A549 (cell line): ENCODE measurements at regions not wholly inside any gene's neighbourhood (a gene's known extent, or its start where the extent isn't known, plus 50 kb on each side); places are given as distances from the start of the nearest gene placed in this dataset.

Experiments
- ATAC-seq, 2 experiments: fragments of 200-7000 bp in 1 of 2; fragments of >200 bp in 1 of 2; cut with Nextera tagmentation in 1 of 2; cut with Tn5 transposase in 1 of 2; 3 replicates each; pipeline versions ENCODE4 v1.8.0 to v1.9.1; 2018 to 2020; ENCODE audit warnings: mild to moderate bottlenecking in 1 of 2, moderate library complexity in 1 of 2
- CTCF ChIA-PET: fragments of 300-600 bp; sonication (Branson Sonifier 250); formaldehyde crosslinking; extraction: SDS; loops from one replicate; lab custom pipeline; 2021; ENCODE audit warnings: antibody characterized with exemption, inconsistent platforms; lab: Yijun Ruan, JAX
- POLR2A ChIA-PET: fragments of 350-600 bp; formaldehyde crosslinking; extraction: SDS; loops from one replicate; lab custom pipeline; 2021; ENCODE audit warnings: antibody characterized with exemption, inconsistent platforms; lab: Yijun Ruan, JAX
- DNase-seq, 2 experiments: peaks; one replicate each; pipeline versions ENCODE4 v3.0.0 to v3.0.0-alpha.2; 2011 to 2016; ENCODE audit warnings: low read depth in 1 of 2, low spot score in 1 of 2
- FAIRE-seq: peaks from 2 replicates; lab custom pipeline; 2011; peaks lifted over from hg19 to GRCh38; lab: Jason Lieb, UNC
- H3K27ac ChIP-seq, 2 experiments: fragments of >200 bp; sonication (Bioruptor Twin); formaldehyde crosslinking; 3 replicates each; pipeline ENCODE4 v1.5.1; 2016 to 2017
- H3K4me1 ChIP-seq: fragments of >200 bp; sonication (Bioruptor Twin); formaldehyde crosslinking; 3 replicates; pipeline ENCODE4 v1.6.1; 2016
- H3K4me2 ChIP-seq: fragments of >200 bp; sonication (Bioruptor Twin); formaldehyde crosslinking; 3 replicates; pipeline ENCODE4 v1.6.1; 2016
- H3K4me3 ChIP-seq: fragments of >200 bp; sonication (Bioruptor Twin); formaldehyde crosslinking; 3 replicates; pipeline ENCODE4 v1.5.1; 2016
- H3K9me3 ChIP-seq: fragments of >200 bp; sonication (Bioruptor Twin); formaldehyde crosslinking; 3 replicates; pipeline ENCODE4 v1.6.1; 2016
- BCL3 ChIP-seq: fragments of >200 bp; sonication (Bioruptor Twin); formaldehyde crosslinking; IDR thresholded peaks from 3 replicates; pipeline ENCODE4 v1.6.1; 2016
- BHLHE40 ChIP-seq: IDR thresholded peaks from 2 replicates; pipeline ENCODE4 v1.6.1; 2012; ENCODE audit warnings: low read depth, low read length, inconsistent platforms
- E2F6 ChIP-seq: IDR thresholded peaks from 2 replicates; pipeline ENCODE4 v1.6.1; 2012; ENCODE audit warnings: low read depth, borderline replicate concordance
- EHF ChIP-seq: fragments of 250-450 bp; sonication (Bioruptor Pico); IDR thresholded peaks from 2 replicates; pipeline ENCODE4 v1.5.0; 2020; ENCODE audit warnings: mild to moderate bottlenecking
- EHMT2 ChIP-seq: fragments of 200-600 bp; sonication (generic); IDR thresholded peaks from 2 replicates; pipeline ENCODE4 v1.6.1; 2016; ENCODE audit warnings: antibody characterized with exemption, low read depth, mild to moderate bottlenecking, moderate library complexity
- ELK1 ChIP-seq: fragments of 150-350 bp; IDR thresholded peaks from 2 replicates; pipeline ENCODE4 v1.6.1; 2014; ENCODE audit warnings: low read depth, mild to moderate bottlenecking, low read length
- EP300 ChIP-seq, 2 experiments: fragments of >200 bp; sonication (Bioruptor Twin); formaldehyde crosslinking; IDR thresholded peaks; 2 replicates in 1 of 2; 3 replicates in 1 of 2; pipeline ENCODE4 v1.6.1; 2016 to 2017
- FOSL2 ChIP-seq, 2 experiments: fragments of 450-650 bp in 1 of 2; fragments of >200 bp in 1 of 2; sonication (Bioruptor Twin) in 1 of 2; formaldehyde crosslinking; IDR thresholded peaks; 2 replicates each; pipeline versions ENCODE4 v1.5.0 to v1.6.1; 2016 to 2020; ENCODE audit warnings: mild to moderate bottlenecking in 1 of 2, moderate library complexity in 1 of 2
- FOXS1 ChIP-seq: fragments of 250-450 bp; sonication (Bioruptor Pico); IDR thresholded peaks from 2 replicates; pipeline ENCODE4 v1.5.0; 2020; ENCODE audit warnings: mild to moderate bottlenecking, moderate library complexity
- GATA3 ChIP-seq: IDR thresholded peaks from 2 replicates; pipeline ENCODE4 v1.6.1; 2012; ENCODE audit warnings: borderline replicate concordance
- HOXB13 ChIP-seq: fragments of 250-450 bp; sonication (Bioruptor Pico); IDR thresholded peaks from 2 replicates; pipeline ENCODE4 v1.5.0; 2020; ENCODE audit warnings: low read depth, mild to moderate bottlenecking, moderate library complexity
- JUN ChIP-seq, 2 experiments: fragments of >200 bp; sonication (Bioruptor Twin); formaldehyde crosslinking; IDR thresholded peaks; 2 replicates in 1 of 2; 3 replicates in 1 of 2; pipeline ENCODE4 v1.6.1; 2016 to 2017
- KDM1A ChIP-seq: fragments of 200-600 bp; sonication (generic); IDR thresholded peaks from 2 replicates; pipeline ENCODE4 v1.6.1; 2016; ENCODE audit warnings: low read depth, mild to moderate bottlenecking
- NR3C1 ChIP-seq: fragments of >200 bp; sonication (Bioruptor Twin); formaldehyde crosslinking; IDR thresholded peaks from 3 replicates; pipeline ENCODE4 v1.6.1; 2017
- PBX3 ChIP-seq: IDR thresholded peaks from 2 replicates; pipeline ENCODE4 v1.6.1; 2012
- POLR2AphosphoS2 ChIP-seq: conservative IDR thresholded peaks from 2 replicates; pipeline ENCODE4 v1.6.1; 2012; ENCODE audit warnings: low read length, improper control_type of control experiment, inconsistent platforms
- RAD21 ChIP-seq, 2 experiments: fragments of >200 bp in 1 of 2; sonication (Bioruptor Twin) in 1 of 2; formaldehyde crosslinking in 1 of 2; IDR thresholded peaks in 1 of 2; conservative IDR thresholded peaks in 1 of 2; 2 replicates in 1 of 2; 3 replicates in 1 of 2; pipeline ENCODE4 v1.6.1; 2012 to 2018; ENCODE audit warnings: inconsistent platforms in 1 of 2
- RCOR1 ChIP-seq: fragments of 150-350 bp; IDR thresholded peaks from 2 replicates; pipeline ENCODE4 v1.6.1; 2014; ENCODE audit warnings: antibody characterized with exemption, low read length, low read depth
- RFX5 ChIP-seq: fragments of 450-650 bp; IDR thresholded peaks from 2 replicates; pipeline ENCODE4 v1.7.1; 2014; ENCODE audit warnings: antibody characterized with exemption, mild to moderate bottlenecking, moderate library complexity
- SMC3 ChIP-seq: fragments of >200 bp; sonication (Bioruptor Twin); formaldehyde crosslinking; IDR thresholded peaks from 3 replicates; pipeline ENCODE4 v1.6.1; 2018; ENCODE audit warnings: inconsistent platforms
- TFCP2L1 ChIP-seq: fragments of 250-450 bp; sonication (Bioruptor Pico); IDR thresholded peaks from 2 replicates; pipeline ENCODE4 v1.5.0; 2021; ENCODE audit warnings: mild to moderate bottlenecking
- USF2 ChIP-seq: fragments of 450-650 bp; IDR thresholded peaks from 2 replicates; pipeline ENCODE4 v1.6.1; 2014; ENCODE audit warnings: antibody characterized with exemption
- ZC3H11A ChIP-seq: fragments of 450-650 bp; IDR thresholded peaks from 2 replicates; pipeline ENCODE4 v1.6.1; 2014; ENCODE audit warnings: antibody characterized with exemption, mild to moderate bottlenecking
- ZFP36 ChIP-seq: fragments of 450-650 bp; IDR thresholded peaks from 2 replicates; pipeline ENCODE4 v1.6.1; 2014; ENCODE audit warnings: borderline replicate concordance; ENCODE audit not compliant: partially characterized antibody
- ZNF302 ChIP-seq: fragments of 250-450 bp; sonication (Bioruptor Pico); IDR thresholded peaks from 2 replicates; pipeline ENCODE4 v1.9.0; 2021; ENCODE audit warnings: inconsistent platforms, mild to moderate bottlenecking, moderate library complexity
- ZSCAN20 ChIP-seq: fragments of 250-450 bp; sonication (Bioruptor Pico); IDR thresholded peaks from 2 replicates; pipeline ENCODE4 v1.8.0; 2022; ENCODE audit warnings: mild to moderate bottlenecking, moderate library complexity
- WGBS: methylation state at CpG from one replicate; pipeline ENCODE4 v1.1.6; 2017; ENCODE audit errors: missing lambda C conversion rate; 5-methylcytosine and 5-hydroxymethylcytosine counted together

- Histone ChIP-seq H3K4me1 (no peaks in the 10 kb centered on the region), H3K27ac (no peak overlapping the region), H3K9me3 (no peaks in the 10 kb centered on the region), H3K4me3 (no peak overlapping the region), H3K4me2 (no peak overlapping the region)
- CTCF ChIA-PET = no interaction called here
- ATAC-seq = no peak
- FAIRE-seq = no peak
- WGBS = 4% methylated on average over 2 of the region's 2 CpGs
- POLR2A ChIA-PET = interaction anchor here (0.6 kb wide), 1 partner anchor 224 kb away, joined by 4 read pairs; no protein-coding TSS in a partner anchor
- no peak for TF ChIP-seq SMC3
- no peak for TF ChIP-seq POLR2AphosphoS2
- no peak for TF ChIP-seq ZNF302
- DNase-seq = no peak
Observed at GRCh38 chr14:98543074-98543473, 728.9 kb downstream of the BCL11B start.

GRCh38 chr14:98544174-98544573, 727.8 kb downstream of the BCL11B start:
- ATAC-seq (no peak), DNase-seq (no peak), FAIRE-seq (no peak)
- POLR2A ChIA-PET = no interaction called here
- Histone ChIP-seq H3K4me1 (no peaks in the 10 kb centered on the region), H3K9me3 (no peaks in the 10 kb centered on the region), H3K4me2 (no peak overlapping the region), H3K4me3 (no peak overlapping the region), H3K27ac (no peak overlapping the region)
- WGBS = 14% methylated on average over 4 of the region's 4 CpGs
- TF ChIP-seq USF2 (no peak), KDM1A (no peak), FOSL2 (IDR thresholded peaks at IDR 0.05) (no peak), FOSL2 (CRISPR knock-in tag; IDR thresholded peaks at IDR 0.05) (no peak), ZSCAN20 (CRISPR knock-in tag) (no peak)
- CTCF ChIA-PET = no interaction called here

- Histone ChIP-seq H3K27ac (no peak overlapping the region), H3K4me1 (no peaks in the 10 kb centered on the region), H3K9me3 (no peaks in the 10 kb centered on the region), H3K4me2 (no peak overlapping the region), H3K4me3 (no peak overlapping the region)
- FAIRE-seq = no peak
- DNase-seq = no peak
- no peak for ATAC-seq
- no peak for TF ChIP-seq NR3C1
- no peak for TF ChIP-seq GATA3
- TF ChIP-seq RFX5 = no peak
- TF ChIP-seq FOSL2 (IDR thresholded peaks at IDR 0.05) = no peak
- no peak for TF ChIP-seq FOSL2 (CRISPR knock-in tag; IDR thresholded peaks at IDR 0.05)
- no peak for TF ChIP-seq TFCP2L1 (CRISPR knock-in tag)
- no peak for TF ChIP-seq ELK1
- TF ChIP-seq JUN (IDR thresholded peaks at IDR 0.05) = no peak
- TF ChIP-seq EHMT2 = no peak
- no peak for TF ChIP-seq E2F6
- ChIA-PET CTCF (no interaction called here), POLR2A (no interaction called here)
Observed at GRCh38 chr14:98545181-98545580, 726.8 kb downstream of the BCL11B start.

GRCh38 chr14:98548071-98548686, 723.8 kb downstream of the BCL11B start:
- TF ChIP-seq ZC3H11A (no peak), ZFP36 (no peak), POLR2AphosphoS2 (no peak), RCOR1 (no peak), RAD21 (conservative IDR thresholded peaks at IDR 0.05 in 1 of 2, IDR thresholded peaks at IDR 0.05 in 1 of 2) (no peak), ZSCAN20 (CRISPR knock-in tag) (no peak), BCL3 (no peak), FOXS1 (no peak), EHF (CRISPR knock-in tag) (no peak), BHLHE40 (no peak), EP300 (IDR thresholded peaks at IDR 0.05) (no peak), PBX3 (no peak), HOXB13 (CRISPR knock-in tag) (no peak)
- FAIRE-seq = no peak
- ATAC-seq = no peak
- Histone ChIP-seq H3K4me3 (no peak overlapping the region), H3K9me3 (no peaks in the 10 kb centered on the region), H3K4me1 (no peaks in the 10 kb centered on the region), H3K27ac (no peak overlapping the region), H3K4me2 (no peak overlapping the region)
- DNase-seq = no peak
- WGBS = 0% methylated on average over 6 of the region's 6 CpGs
- POLR2A ChIA-PET = no interaction called here
- CTCF ChIA-PET = no interaction called here
